ENCODE measurements at regions not wholly inside any gene's neighbourhood (a gene's known extent, or its start where the extent isn't known, plus 50 kb on each side); places are given as distances from the start of the nearest gene placed in this dataset.

- H3K4me1 Mint-ChIP-seq (ENCODE audit: unreplicated experiment) = peaks cover 14% of the 10 kb centered on the region
- H3K27ac Mint-ChIP-seq (ENCODE audit: unreplicated experiment) = no peak overlapping the region
- TF ChIP-seq CTCF (IDR thresholded peaks at IDR 0.05) = no peak
- no peaks in the 10 kb centered on the region for H3K9me3 Mint-ChIP-seq (ENCODE audit: unreplicated experiment)
- no peak for DNase-seq (ENCODE audit: extremely low spot score, unreplicated experiment)
- H3K27me3 Mint-ChIP-seq (ENCODE audit: unreplicated experiment) = no peaks in the 10 kb centered on the region
- H3K4me3 Mint-ChIP-seq (ENCODE audit: unreplicated experiment) = no peak overlapping the region
- H3K36me3 Mint-ChIP-seq (ENCODE audit: unreplicated experiment) = no peaks in the 10 kb centered on the region
These were observed 86.3 kb upstream of the HIVEP1 start for GRCh38 chr6:11925805-11926204.

- TF ChIP-seq CTCF (IDR thresholded peaks at IDR 0.05) = no peak
- H3K36me3 Mint-ChIP-seq (ENCODE audit: unreplicated experiment) = no peaks in the 10 kb centered on the region
- no peaks in the 10 kb centered on the region for H3K9me3 Mint-ChIP-seq (ENCODE audit: unreplicated experiment)
- no peak overlapping the region for H3K27ac Mint-ChIP-seq (ENCODE audit: unreplicated experiment)
- H3K4me3 Mint-ChIP-seq (ENCODE audit: unreplicated experiment) = no peak overlapping the region
- peaks cover 36% of the 10 kb centered on the region for H3K4me1 Mint-ChIP-seq (ENCODE audit: unreplicated experiment)
- no peak for DNase-seq (ENCODE audit: extremely low spot score, unreplicated experiment)
- no peaks in the 10 kb centered on the region for H3K27me3 Mint-ChIP-seq (ENCODE audit: unreplicated experiment)
These were observed 88.5 kb upstream of the HIVEP1 start for GRCh38 chr6:11923621-11924020.

- H3K27ac Mint-ChIP-seq (ENCODE audit: unreplicated experiment) = no peak overlapping the region
- no peak overlapping the region for H3K4me3 Mint-ChIP-seq (ENCODE audit: unreplicated experiment)
- H3K4me1 Mint-ChIP-seq (ENCODE audit: unreplicated experiment) = peaks cover 43% of the 10 kb centered on the region
- no peaks in the 10 kb centered on the region for H3K27me3 Mint-ChIP-seq (ENCODE audit: unreplicated experiment)
- H3K36me3 Mint-ChIP-seq (ENCODE audit: unreplicated experiment) = no peaks in the 10 kb centered on the region
- TF ChIP-seq CTCF (IDR thresholded peaks at IDR 0.05) = no peak
- DNase-seq (ENCODE audit: extremely low spot score, unreplicated experiment) = no peak
- H3K9me3 Mint-ChIP-seq (ENCODE audit: unreplicated experiment) = no peaks in the 10 kb centered on the region
These were observed 89.2 kb upstream of the HIVEP1 start for GRCh38 chr6:11922901-11923300.

DNA sequence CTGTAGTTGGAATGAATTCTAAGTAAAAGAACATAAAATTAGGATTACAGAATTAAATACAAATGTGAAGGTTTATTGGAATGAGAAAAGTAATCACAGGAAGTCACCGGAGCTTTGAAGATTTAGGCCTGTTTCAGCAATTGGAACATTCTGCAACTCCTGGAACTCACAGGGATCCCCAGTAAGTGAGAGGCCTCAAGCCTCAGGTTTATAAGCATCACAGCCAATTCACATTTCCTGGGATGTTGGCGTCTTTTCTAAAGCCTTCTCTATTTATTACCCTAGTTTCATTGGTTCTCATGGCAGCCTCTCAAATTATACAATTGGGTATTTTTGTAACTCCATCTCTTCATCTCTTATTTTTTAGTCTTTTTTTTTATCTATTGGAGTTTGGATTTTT lies 90.4 kb upstream of the HIVEP1 start:
- Mint-ChIP-seq H3K36me3 (ENCODE audit: unreplicated experiment) (no peaks in the 10 kb centered on the region), H3K9me3 (ENCODE audit: unreplicated experiment) (no peaks in the 10 kb centered on the region), H3K27ac (ENCODE audit: unreplicated experiment) (peak overlapping the region; percentile 98), H3K4me3 (ENCODE audit: unreplicated experiment) (no peak overlapping the region), H3K4me1 (ENCODE audit: unreplicated experiment) (peaks cover 49% of the 10 kb centered on the region), H3K27me3 (ENCODE audit: unreplicated experiment) (no peaks in the 10 kb centered on the region)
- TF ChIP-seq CTCF (IDR thresholded peaks at IDR 0.05) = no peak
- DNase-seq (ENCODE audit: extremely low spot score, unreplicated experiment) = no peak

- no peaks in the 10 kb centered on the region for H3K36me3 Mint-ChIP-seq (ENCODE audit: unreplicated experiment)
- H3K27ac Mint-ChIP-seq (ENCODE audit: unreplicated experiment) = peak overlapping the region; percentile 98
- no peaks in the 10 kb centered on the region for H3K9me3 Mint-ChIP-seq (ENCODE audit: unreplicated experiment)
- H3K4me3 Mint-ChIP-seq (ENCODE audit: unreplicated experiment) = no peak overlapping the region
- H3K4me1 Mint-ChIP-seq (ENCODE audit: unreplicated experiment) = peaks cover 49% of the 10 kb centered on the region
- no peaks in the 10 kb centered on the region for H3K27me3 Mint-ChIP-seq (ENCODE audit: unreplicated experiment)
- TF ChIP-seq CTCF (IDR thresholded peaks at IDR 0.05) = no peak
- DNase-seq (ENCODE audit: extremely low spot score, unreplicated experiment) = peak; percentile 87
These were observed 91.1 kb upstream of the HIVEP1 start for GRCh38 chr6:11921017-11921438.
